H9 (cell line): ENCODE measurements at regions not wholly inside any gene's neighbourhood (a gene's known extent, or its start where the extent isn't known, plus 50 kb on each side); places are given as distances from the start of the nearest gene placed in this dataset.

Source experiments
- DNase-seq: peaks from one replicate; pipeline ENCODE4 v3.0.0-alpha.2; 2017
- H2AFZ ChIP-seq: one replicate; pipeline ENCODE4 v1.6.1; 2013; ENCODE audit warnings: mild to moderate bottlenecking, low read length, control low read depth, moderate library complexity
- H2AK5ac ChIP-seq: 2 replicates; pipeline ENCODE4 v1.6.1; 2013; ENCODE audit warnings: low read length, control low read depth, mixed read lengths; ENCODE audit not compliant: insufficient read length
- H2BK120ac ChIP-seq: one replicate; pipeline ENCODE4 v1.6.1; 2013; ENCODE audit warnings: low read depth, mild to moderate bottlenecking, low read length, control low read depth, inconsistent platforms; ENCODE audit not compliant: poor library complexity, severe bottlenecking
- H2BK12ac ChIP-seq: 2 replicates; pipeline ENCODE4 v1.6.1; 2013; ENCODE audit warnings: low read length, control low read depth, mixed read lengths, low read depth; ENCODE audit not compliant: insufficient read length
- H2BK15ac ChIP-seq: 2 replicates; pipeline ENCODE4 v1.6.1; 2013; ENCODE audit warnings: low read depth, low read length, control low read depth
- H2BK20ac ChIP-seq: one replicate; pipeline ENCODE4 v1.6.1; 2013; ENCODE audit warnings: low read depth, mild to moderate bottlenecking, low read length, control low read depth, inconsistent platforms; ENCODE audit not compliant: poor library complexity, severe bottlenecking
- H2BK5ac ChIP-seq: 2 replicates; pipeline ENCODE4 v1.6.1; 2013; ENCODE audit warnings: low read length, control low read depth, mixed read lengths; ENCODE audit not compliant: insufficient read length
- H3K14ac ChIP-seq: 2 replicates; pipeline ENCODE4 v1.6.1; 2013; ENCODE audit warnings: low read length, control low read depth; ENCODE audit not compliant: insufficient read depth
- H3K18ac ChIP-seq: 2 replicates; pipeline ENCODE4 v1.6.1; 2013; ENCODE audit warnings: low read depth, mild to moderate bottlenecking, mixed read lengths, low read length, control low read depth; ENCODE audit not compliant: insufficient read length
- H3K23ac ChIP-seq: 2 replicates; pipeline ENCODE4 v1.6.1; 2013; ENCODE audit warnings: low read length, control low read depth, mixed read lengths, low read depth; ENCODE audit not compliant: insufficient read length
- H3K23me2 ChIP-seq: 2 replicates; pipeline ENCODE4 v1.6.1; 2013; ENCODE audit warnings: low read depth, mild to moderate bottlenecking, mixed read lengths, low read length, control low read depth; ENCODE audit not compliant: insufficient read length, poor library complexity, severe bottlenecking
- H3K27ac ChIP-seq: 2 replicates; pipeline ENCODE4 v1.5.1; 2013; ENCODE audit warnings: low read length, control low read depth, mixed read lengths, low read depth; ENCODE audit not compliant: insufficient read length
- H3K27me3 ChIP-seq: 2 replicates; pipeline ENCODE4 v1.6.1; 2013; ENCODE audit warnings: low read length, control low read depth, inconsistent platforms; ENCODE audit not compliant: insufficient read depth
- H3K4ac ChIP-seq: 2 replicates; pipeline ENCODE4 v1.6.1; 2013; ENCODE audit warnings: low read depth, mild to moderate bottlenecking, control low read depth, inconsistent platforms, low read length, moderate library complexity
- H3K4me1 ChIP-seq: 2 replicates; pipeline ENCODE4 v1.6.1; 2013; ENCODE audit warnings: low read length, control low read depth, inconsistent platforms; ENCODE audit not compliant: insufficient read depth
- H3K4me2 ChIP-seq: 2 replicates; pipeline ENCODE4 v1.6.1; 2013; ENCODE audit warnings: low read length, control low read depth, mixed read lengths; ENCODE audit not compliant: insufficient read length, insufficient read depth
- H3K56ac ChIP-seq: 2 replicates; pipeline ENCODE4 v1.6.1; 2013; ENCODE audit warnings: low read depth, mild to moderate bottlenecking, mixed read lengths, low read length, control low read depth; ENCODE audit not compliant: insufficient read length
- H3K79me1 ChIP-seq: 2 replicates; pipeline ENCODE4 v1.6.1; 2013; ENCODE audit warnings: low read depth, mild to moderate bottlenecking, moderate library complexity, low read length, control low read depth, inconsistent platforms; ENCODE audit not compliant: insufficient read depth, poor library complexity, severe bottlenecking
- H3K79me2 ChIP-seq: 2 replicates; pipeline ENCODE4 v1.6.1; 2013; ENCODE audit warnings: low read length, control low read depth, inconsistent platforms; ENCODE audit not compliant: insufficient read depth
- H3K9ac ChIP-seq: 2 replicates; pipeline ENCODE4 v1.6.1; 2013; ENCODE audit warnings: low read length, control low read depth, mixed read lengths; ENCODE audit not compliant: insufficient read length; ENCODE audit errors: extremely low read depth
- H3K9me3 ChIP-seq: one replicate; pipeline ENCODE4 v1.6.1; 2013; ENCODE audit warnings: low read depth, low read length, inconsistent platforms; ENCODE audit not compliant: control insufficient read depth
- H3T11ph ChIP-seq: one replicate; pipeline ENCODE4 v1.6.1; 2013; ENCODE audit warnings: mild to moderate bottlenecking, low read length, control low read depth, inconsistent platforms
- H4K20me1 ChIP-seq: one replicate; pipeline ENCODE4 v1.6.1; 2013; ENCODE audit not compliant: control insufficient read depth, insufficient read length, insufficient read depth
- H4K5ac ChIP-seq: 2 replicates; pipeline ENCODE4 v1.6.1; 2013; ENCODE audit warnings: low read depth, mild to moderate bottlenecking, mixed read lengths, low read length, control low read depth; ENCODE audit not compliant: insufficient read length
- H4K8ac ChIP-seq: replicated peaks from 2 replicates; pipeline ENCODE4 v1.6.1; 2013; ENCODE audit warnings: low read length, control low read depth, mixed read lengths, low read depth; ENCODE audit not compliant: insufficient read length
- H4K91ac ChIP-seq: 2 replicates; pipeline ENCODE4 v1.6.1; 2013; ENCODE audit warnings: low read depth, mild to moderate bottlenecking, moderate library complexity, mixed read lengths, low read length, control low read depth; ENCODE audit not compliant: insufficient read length
- H3K27ac Mint-ChIP-seq, 3 experiments: 2 replicates in 2 of 3; 3 replicates in 1 of 3; pipeline ENCODE4 v1.8.0; 2020 to 2021; ENCODE audit warnings: mixed read lengths in 3 of 3, mild to moderate bottlenecking in 1 of 3, moderate library complexity in 1 of 3
- H3K27me3 Mint-ChIP-seq: 2 replicates; pipeline ENCODE4 v1.8.0; 2021; ENCODE audit warnings: low read depth, mild to moderate bottlenecking, moderate library complexity, mixed read lengths
- H3K36me3 Mint-ChIP-seq, 3 experiments: 2 replicates in 2 of 3; 3 replicates in 1 of 3; pipeline ENCODE4 v1.8.0; 2020 to 2021; ENCODE audit warnings: low read depth in 3 of 3, mixed read lengths in 3 of 3; ENCODE audit not compliant: insufficient read depth in 1 of 3
- H3K4me1 Mint-ChIP-seq, 2 experiments: 2 replicates each; pipeline ENCODE4 v1.8.0; 2020; ENCODE audit warnings: mixed read lengths in 2 of 2
- H3K4me3 Mint-ChIP-seq, 2 experiments: 2 replicates in 1 of 2; 3 replicates in 1 of 2; pipeline ENCODE4 v1.8.0; 2020 to 2021; ENCODE audit warnings: mild to moderate bottlenecking in 2 of 2, mixed read lengths in 2 of 2, moderate library complexity in 1 of 2
- H3K9me3 Mint-ChIP-seq, 2 experiments: 2 replicates in 1 of 2; 3 replicates in 1 of 2; pipeline ENCODE4 v1.8.0; 2020; ENCODE audit warnings: mild to moderate bottlenecking in 2 of 2, mixed read lengths in 2 of 2, moderate library complexity in 1 of 2
- WGBS: extraction: QIAGEN DNeasy Blood & Tissue Kit; methylation state at CpG from one replicate; pipeline ENCODE4 v1.1.7; 2013; ENCODE audit warnings: missing lambda C conversion rate, low lambda C conversion rate, mixed read lengths; ENCODE audit not compliant: insufficient read length; ENCODE audit errors: extremely low coverage; 5-methylcytosine and 5-hydroxymethylcytosine counted together
- TF ChIP-seq, protein P1 (sequence below): fragments of 200-600 bp; sonication (generic); conservative IDR thresholded peaks from 3 replicates; pipeline ENCODE4 v1.8.0; 2021; ENCODE audit warnings: antibody characterized with exemption, mild to moderate bottlenecking

DNA sequence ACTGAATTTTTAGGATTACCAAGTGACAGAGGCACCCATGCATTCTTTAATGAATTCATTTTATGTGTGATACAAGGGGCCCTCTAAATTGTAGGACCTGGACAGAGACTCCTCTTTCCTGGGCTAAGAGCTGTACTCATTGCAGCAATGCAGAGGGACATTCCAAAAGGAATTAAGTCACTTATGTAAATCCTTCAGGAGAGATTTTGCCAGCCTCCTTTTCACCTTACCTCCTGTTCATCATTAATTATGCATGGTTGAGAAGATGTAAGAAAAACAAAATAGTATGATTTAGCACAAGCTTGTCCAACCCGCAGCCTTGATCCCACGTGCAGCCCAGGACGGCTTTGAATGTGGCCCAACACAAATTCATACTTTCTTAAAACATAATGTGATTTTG, 84.5 kb upstream of the TANK start:
- Mint-ChIP-seq H3K4me1 (peaks cover 33 to 34% of the 10 kb centered on the region in 2 experiments), H3K9me3 (peaks cover 2 to 3% of the 10 kb centered on the region in 2 experiments; a peak in 1 of 5 replicates), H3K27me3 (no peaks in the 10 kb centered on the region), H3K4me3 (no peak overlapping the region), H3K36me3 (no peaks in the 10 kb centered on the region; a peak in 1 of 7 replicates), H3K27ac (peak overlapping the region; percentile 17 to 42 (median 30); a peak in 3 of 7 replicates)
- DNase-seq = no peak
- no peak overlapping the region for H3K27ac ChIP-seq
- no peak overlapping the region for H4K91ac ChIP-seq
- no peaks in the 10 kb centered on the region for H3K23me2 ChIP-seq
- no peak overlapping the region for H3K9ac ChIP-seq
- H4K5ac ChIP-seq = no peak overlapping the region
- no peak overlapping the region for H2AFZ ChIP-seq
- H3K23ac ChIP-seq = no peak overlapping the region
- no peaks in the 10 kb centered on the region; the same call in 1 of the 2 replicates for H3K4me1 ChIP-seq
- no peak overlapping the region for H3K56ac ChIP-seq
- H3K18ac ChIP-seq = no peak overlapping the region
- H4K20me1 ChIP-seq = no peaks in the 10 kb centered on the region
- no peak overlapping the region for H2BK120ac ChIP-seq
- H4K8ac ChIP-seq = no peak overlapping the region
- H3K9me3 ChIP-seq = no peaks in the 10 kb centered on the region
- no peaks in the 10 kb centered on the region for H3K27me3 ChIP-seq
- no peak overlapping the region for H2BK12ac ChIP-seq
- no peak overlapping the region for H2BK20ac ChIP-seq
- H3K79me2 ChIP-seq = no peaks in the 10 kb centered on the region
- no peak overlapping the region for H3K4ac ChIP-seq
- WGBS = no CpG with 5 or more reads among the region's 3 CpGs
- no peak overlapping the region for H3K14ac ChIP-seq
- TF ChIP-seq, protein P1, sequence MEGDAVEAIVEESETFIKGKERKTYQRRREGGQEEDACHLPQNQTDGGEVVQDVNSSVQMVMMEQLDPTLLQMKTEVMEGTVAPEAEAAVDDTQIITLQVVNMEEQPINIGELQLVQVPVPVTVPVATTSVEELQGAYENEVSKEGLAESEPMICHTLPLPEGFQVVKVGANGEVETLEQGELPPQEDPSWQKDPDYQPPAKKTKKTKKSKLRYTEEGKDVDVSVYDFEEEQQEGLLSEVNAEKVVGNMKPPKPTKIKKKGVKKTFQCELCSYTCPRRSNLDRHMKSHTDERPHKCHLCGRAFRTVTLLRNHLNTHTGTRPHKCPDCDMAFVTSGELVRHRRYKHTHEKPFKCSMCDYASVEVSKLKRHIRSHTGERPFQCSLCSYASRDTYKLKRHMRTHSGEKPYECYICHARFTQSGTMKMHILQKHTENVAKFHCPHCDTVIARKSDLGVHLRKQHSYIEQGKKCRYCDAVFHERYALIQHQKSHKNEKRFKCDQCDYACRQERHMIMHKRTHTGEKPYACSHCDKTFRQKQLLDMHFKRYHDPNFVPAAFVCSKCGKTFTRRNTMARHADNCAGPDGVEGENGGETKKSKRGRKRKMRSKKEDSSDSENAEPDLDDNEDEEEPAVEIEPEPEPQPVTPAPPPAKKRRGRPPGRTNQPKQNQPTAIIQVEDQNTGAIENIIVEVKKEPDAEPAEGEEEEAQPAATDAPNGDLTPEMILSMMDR = no peak
- H2BK15ac ChIP-seq = no peak overlapping the region
- H3T11ph ChIP-seq = no peak overlapping the region
- no peak overlapping the region for H2BK5ac ChIP-seq
- no peak overlapping the region for H3K4me2 ChIP-seq
- no peaks in the 10 kb centered on the region for H3K79me1 ChIP-seq
- H2AK5ac ChIP-seq = no peak overlapping the region
